HG03095 (cell line): ENCODE measurements at regions not wholly inside any gene's neighbourhood (a gene's known extent, or its start where the extent isn't known, plus 50 kb on each side); places are given as distances from the start of the nearest gene placed in this dataset.
A peak's percentile ranks its signal among the peaks of the same experiment; 100 is the strongest.
"Not testable (repeated sequence)": the region's sequence is repeated elsewhere in the genome, so short reads cannot be mapped to it uniquely, and the experiment has no call there.

Source experiments
- ATAC-seq: cut with Tn5 transposase; IDR thresholded peaks from one replicate; pipeline ENCODE4 v1.9.1; 2021; ENCODE audit warnings: moderate library complexity; ENCODE audit not compliant: unreplicated experiment

DNA sequence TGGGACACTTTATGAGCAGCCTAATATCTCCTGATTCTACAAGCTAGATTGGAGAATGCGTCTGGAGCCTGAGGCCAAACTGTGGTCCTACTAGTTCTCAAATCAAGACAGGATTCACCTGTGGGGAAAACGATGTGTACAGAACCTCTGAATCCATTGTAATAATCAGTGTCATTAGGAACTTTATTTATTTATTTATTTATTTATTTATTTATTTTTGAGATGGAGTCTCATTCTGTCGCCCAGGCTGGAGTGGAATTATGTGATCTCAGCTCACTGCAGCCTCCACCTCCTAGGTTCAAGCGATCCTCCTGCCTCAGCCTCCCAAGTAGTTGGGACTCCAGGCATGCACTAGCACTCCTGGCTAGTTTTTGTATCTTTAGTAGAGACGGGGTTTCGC is 52.6 kb upstream of the KIF26B start:
- not testable (repeated sequence) for ATAC-seq

GRCh38 chr1:245099401-245099800 is 55.4 kb upstream of the KIF26B start:
- no peak for ATAC-seq

- no peak for ATAC-seq
These were observed 55.9 kb upstream of the KIF26B start for GRCh38 chr1:245098924-245099323.

DNA sequence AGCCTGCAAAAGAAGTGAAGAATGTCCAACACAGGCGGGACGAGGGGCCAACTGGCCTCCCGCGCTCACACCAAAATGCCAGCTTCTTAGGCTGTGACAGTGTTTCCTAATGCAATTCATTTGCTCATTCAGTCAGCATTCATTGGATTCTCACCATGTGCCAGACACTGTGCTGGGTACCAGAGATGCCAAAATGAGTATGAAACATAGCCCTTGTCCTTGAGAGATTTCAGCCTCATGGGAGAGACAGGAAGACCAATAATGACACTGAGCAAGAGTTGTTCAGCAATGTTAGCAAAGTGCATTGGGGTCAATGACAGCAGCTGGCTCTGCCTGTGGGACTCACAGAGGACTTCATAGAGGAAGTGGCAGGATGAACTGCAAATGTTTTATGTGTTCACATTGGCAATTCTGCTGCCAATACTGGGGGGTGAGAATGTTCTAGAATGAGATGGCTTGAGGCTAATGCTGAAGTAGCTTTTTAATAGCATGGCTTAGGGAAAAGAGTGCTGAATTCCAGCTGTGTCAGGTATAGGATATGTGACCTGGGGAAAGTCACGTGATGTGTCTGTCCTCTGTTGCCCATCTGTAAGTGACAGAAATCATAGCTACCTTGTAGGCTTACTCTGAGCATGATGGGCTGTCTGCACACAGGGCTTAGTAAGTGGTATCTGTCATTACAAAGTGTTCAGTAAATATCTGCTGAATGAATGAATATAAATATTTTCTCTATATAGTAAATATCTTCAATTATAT is 58.3 kb upstream of the KIF26B start:
- no peak for ATAC-seq

DNA sequence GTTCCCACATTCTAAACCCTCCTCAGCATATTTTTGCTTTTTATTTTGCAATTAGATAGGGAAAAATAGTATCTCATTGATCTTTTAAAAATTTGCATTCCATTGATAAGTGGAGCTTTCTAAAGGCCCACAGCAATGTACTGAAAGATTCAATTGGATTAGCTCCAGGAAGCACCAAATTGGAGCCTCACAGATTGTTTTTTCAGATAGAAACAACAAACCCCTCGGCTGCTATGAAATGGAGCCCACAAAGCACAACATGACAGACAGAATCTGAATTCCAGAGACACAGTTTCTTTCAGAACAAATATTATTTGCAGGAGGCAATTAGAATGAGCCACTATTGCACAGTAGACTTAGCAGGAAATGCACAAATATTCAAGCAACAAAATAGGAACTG is 58.9 kb upstream of the KIF26B start:
- no peak for ATAC-seq

DNA sequence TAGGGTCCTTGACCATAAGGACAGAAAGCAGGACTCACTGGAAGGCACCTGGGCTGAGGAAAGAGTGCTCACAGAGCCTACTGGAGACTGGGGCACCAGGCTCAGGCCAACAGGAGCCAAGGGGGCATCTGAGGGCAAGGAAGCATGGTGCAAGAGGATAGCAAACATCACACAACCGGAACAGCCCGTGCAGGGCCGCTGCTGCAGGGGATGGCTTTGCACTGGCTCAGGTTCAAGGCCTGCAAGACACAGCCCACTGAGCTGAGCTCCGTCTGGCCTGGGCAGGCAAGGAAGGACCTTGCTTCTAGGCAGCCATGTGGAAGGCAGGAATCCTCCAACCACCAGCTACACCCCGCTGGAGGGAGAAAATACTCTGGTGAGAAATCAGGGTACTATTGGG is 59.8 kb upstream of the KIF26B start:
- no peak for ATAC-seq

- no peak for ATAC-seq
These were observed 60.7 kb upstream of the KIF26B start for GRCh38 chr1:245094092-245094491.

DNA sequence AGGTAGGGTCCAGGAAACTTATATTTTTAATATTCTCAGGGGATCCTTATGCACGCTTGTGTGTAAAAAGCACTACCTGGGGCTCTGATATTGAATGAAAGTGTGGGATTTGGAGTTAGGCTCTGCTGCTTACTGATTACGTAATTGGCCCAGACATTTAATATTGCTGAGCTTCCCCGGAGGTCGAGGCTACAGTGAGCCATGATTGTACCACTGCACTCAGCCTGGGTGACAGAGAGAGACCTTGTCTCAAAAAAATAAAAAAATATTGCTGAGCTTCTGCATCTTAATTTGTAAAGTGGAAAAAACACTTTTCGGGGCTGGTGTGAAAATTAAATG is 62.2 kb upstream of the KIF26B start:
- no peak for ATAC-seq

DNA sequence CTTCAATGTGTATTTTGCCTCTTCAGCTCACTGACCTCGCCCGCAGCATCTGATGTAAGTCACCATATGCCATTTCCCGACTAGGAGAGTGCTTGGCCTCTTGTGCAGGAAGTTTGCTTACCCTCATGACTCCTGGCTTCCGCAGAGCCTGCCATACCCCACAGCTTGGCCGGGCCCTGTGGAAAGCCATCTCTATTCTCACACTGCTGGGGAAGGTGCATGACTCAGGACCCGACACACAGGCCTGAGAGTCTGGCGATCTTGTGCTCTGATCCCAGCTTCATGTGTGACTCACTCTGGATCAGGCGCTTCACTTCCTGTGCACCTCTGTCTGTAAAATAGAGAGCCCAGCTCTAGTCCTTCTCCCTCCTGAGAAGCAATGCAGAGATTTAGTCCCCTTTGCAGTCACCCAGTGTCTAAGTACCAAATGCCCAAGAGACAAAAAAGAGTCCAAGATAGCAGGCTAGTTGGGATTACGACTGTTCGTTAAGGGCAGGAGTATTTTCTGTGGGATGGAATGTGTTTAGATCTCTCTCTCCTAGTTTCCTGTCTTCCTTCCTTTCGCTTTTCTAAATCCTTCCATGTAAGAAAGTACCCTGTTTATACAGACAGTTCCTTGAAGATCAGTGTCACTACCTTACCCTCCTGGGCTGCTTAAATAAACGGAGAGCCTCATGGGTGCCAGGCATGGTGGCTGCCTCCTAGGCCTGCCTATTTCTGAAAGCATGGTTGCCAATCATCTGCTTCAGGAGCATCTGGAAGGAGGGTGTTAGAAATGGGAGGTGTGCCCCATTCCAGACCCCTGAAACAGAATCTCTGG is 62.8 kb upstream of the KIF26B start:
- ATAC-seq, result no peak

GRCh38 chr1:245091171-245091621 is 63.6 kb upstream of the KIF26B start:
- no peak for ATAC-seq

DNA sequence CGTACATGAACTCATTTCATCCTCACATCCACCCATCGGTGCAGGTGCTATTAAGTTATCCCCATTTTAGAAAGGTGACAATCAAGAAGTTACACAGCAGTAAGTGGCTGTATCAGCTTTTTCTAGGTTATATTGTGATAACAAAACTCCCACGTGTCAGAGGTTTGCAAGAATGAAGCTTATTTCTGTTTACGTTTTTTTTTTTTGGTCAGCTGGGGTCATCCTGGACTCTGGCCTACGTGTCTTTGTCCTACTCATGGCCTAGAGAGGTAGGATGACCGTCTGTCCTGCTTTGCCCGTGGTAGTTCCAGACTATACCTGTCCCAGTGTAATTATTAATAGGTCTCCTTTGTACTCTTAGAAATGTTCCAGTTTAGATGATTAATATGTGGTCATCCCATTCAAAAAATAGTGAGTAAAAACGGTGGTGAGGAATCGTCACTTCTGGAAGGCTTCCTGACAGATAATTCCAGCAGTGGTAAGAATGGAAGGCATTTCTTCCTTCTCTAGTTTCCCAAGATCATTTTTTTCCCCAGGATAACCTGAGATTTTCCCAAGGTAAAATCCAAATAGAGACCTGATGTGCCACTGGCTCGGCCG is 64.2 kb upstream of the KIF26B start:
- ATAC-seq, result no peak

DNA sequence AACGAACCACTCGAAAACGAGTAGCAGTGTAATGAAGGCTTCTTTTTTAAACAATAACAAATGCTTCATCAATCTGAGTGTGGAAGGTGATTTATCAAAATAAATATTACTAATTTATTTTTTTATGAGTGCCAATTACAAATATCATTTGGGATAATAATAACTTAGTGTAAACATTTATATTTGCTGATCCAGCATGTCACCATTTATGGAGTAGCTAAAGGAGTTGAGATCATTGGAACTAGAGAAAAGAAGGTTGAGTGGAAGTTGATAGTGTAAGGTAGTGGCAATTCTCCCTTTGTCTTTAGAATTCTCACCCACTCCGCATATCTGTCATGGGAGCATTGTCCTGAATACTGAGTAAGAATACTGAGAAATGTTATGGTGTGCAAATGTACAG is 67.1 kb upstream of the KIF26B start:
- ATAC-seq, result no peak

DNA sequence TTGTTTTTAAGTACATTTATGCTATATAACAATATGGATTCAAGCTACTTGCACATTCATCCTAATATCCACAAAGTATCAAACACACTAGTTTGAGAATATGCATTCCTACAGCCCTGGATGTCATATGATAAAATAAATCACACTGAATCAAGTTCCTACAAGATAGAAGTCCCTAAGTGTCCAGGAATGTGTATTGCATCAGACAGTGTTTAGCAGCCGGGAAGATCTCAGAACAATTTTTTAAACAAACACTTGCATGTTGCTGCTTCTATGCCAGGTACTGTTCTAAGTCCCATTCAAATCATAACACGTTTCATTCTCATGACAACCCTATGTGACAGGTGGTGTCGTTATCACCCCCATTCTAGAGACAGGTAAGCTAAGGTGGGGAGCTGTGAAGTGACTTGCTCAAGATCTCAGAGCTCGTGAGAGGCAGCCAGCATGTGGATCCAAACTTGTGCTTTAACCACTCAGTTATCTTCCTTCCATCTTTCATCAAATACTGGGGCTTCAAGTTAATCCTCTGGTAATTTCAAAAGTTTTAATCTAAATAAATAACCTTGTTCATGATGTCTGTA is 68.3 kb upstream of the KIF26B start:
- no peak for ATAC-seq

DNA sequence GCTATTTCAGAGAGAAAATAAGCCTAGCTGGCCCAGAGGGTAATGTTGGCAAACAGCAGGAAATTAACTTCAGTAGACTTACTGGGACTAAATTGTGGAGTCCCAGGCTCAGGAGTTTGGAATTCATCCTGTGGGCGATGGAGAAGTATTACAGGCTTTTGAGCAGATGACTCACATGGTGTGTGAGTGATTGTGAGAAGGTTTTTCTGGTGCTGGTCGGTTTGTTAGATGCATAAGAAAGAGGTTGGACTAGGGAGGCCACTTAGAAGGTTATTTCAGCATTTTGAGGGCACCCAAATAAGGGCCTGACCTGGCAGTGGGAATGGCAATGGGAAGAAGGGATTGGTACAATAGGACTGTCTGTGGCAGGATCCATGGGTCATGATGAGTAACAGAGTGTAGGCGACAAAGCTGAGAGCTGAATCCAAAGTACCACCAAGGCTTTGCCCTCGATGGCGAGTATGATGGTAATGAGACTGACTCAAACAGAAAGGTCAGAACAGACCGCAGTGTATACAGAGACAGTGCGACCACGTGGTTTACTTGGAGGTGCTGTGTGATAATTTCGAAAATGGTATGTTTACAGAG is 69.2 kb upstream of the KIF26B start:
- peak; percentile 75 for ATAC-seq

DNA sequence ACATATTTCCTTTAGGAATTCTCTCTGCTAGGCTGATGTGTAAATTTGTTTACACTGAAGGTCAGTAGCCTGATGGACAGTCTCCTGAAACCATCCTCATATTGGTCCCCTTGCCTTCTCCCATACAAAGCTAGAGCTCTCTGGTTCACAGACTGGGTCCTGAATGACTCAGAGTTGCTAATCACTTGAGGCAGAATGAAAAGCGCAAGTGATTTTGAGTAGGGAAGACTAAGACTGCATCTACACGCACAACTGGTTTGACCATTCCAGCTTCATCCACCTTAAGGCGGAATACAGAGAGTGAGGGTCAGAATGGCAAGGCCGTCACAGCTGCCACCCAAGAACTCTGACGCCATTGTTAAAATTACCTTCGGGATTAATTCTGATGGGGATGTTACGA is 70.2 kb upstream of the KIF26B start:
- ATAC-seq, result no peak

DNA sequence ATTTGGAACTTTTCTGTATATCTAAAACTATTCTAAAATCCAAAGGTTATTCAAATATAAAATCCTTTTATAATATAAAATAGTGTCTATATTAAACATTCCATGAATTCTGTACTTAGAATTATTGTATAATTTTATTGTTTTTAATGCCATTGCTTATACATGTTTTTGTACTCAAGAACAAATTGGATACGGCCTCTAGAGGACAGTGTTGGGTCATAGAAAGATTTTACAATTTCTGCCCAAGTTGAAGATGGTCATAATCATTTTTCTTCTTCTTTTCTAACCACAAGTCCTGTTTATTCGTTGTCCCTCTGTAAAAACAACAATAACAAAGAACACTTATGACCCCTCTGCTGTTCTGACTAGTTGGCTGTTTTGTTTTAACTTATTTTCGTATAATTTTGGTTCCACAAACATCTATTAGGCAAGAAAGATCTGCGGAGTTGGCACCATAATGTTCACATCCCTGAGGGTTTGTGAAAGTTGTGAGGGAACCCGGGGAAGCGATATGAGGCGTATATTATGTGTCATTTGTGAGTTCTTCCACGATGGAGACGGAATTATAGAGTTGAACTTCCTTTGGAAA is 75.7 kb upstream of the KIF26B start:
- ATAC-seq, result no peak

- no peak for ATAC-seq
These were observed 79.9 kb upstream of the KIF26B start for GRCh38 chr1:245074898-245075297.

- no peak for ATAC-seq
These were observed 80.5 kb upstream of the KIF26B start for GRCh38 chr1:245074232-245074747.

DNA sequence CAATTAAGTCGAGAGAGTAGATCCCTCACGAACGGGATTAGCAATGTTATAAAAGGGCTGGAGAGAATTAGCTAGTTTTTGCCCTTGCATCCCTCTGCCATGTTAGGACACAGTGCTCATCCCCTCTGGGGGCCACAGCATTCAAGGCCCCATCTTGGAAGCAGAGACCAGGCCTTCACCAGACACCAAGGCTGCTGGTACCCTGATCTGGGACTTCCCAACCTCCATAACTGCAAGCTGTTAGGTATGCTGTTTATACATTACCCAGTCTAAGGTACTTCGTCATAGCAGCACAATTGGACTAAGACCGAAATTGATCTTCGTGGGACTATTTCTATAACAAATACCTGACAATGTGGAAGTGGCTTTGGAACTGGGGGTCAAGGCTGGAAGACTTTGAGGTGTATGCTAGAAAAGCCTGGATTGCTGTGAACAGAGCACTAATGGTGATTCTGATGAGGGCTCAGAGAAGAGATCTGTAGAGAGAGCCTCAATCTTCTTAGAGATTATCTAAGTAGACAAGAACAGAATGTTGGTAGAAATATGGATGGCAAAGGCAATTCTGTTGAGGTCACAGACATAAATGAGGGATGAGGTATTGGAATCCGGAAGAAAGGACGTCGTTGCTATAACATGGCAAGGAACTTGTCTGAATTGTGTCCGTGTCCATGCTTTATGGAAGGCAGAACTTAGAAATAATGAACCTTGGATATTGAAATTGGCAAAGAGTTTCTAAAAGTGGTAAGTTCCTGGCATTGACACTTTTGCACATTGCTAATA is 83.8 kb upstream of the KIF26B start:
- ATAC-seq, result no peak

GRCh38 chr1:245067257-245067656 is 87.5 kb upstream of the KIF26B start:
- ATAC-seq, result no peak
